OCI-LY7 (cell line): ENCODE measurements at regions not wholly inside any gene's neighbourhood (a gene's known extent, or its start where the extent isn't known, plus 50 kb on each side); places are given as distances from the start of the nearest gene placed in this dataset.

Experiments
- BruUV-seq: library from RNA; stranded (reverse); fragments of 400-500 nt; replicated peaks from 2 replicates; lab custom pipeline; 2021; lab: Mats Ljungman, UMichigan
- CTCF ChIA-PET: fragments of 300-600 bp; sonication (Branson Sonifier 250); formaldehyde crosslinking; loops from one replicate; lab custom pipeline; 2022; ENCODE audit warnings: antibody characterized with exemption; ENCODE audit not compliant: unreplicated experiment; lab: Charles Lee
- POLR2A ChIA-PET: fragments of 300-600 bp; sonication (Branson Sonifier 250); formaldehyde crosslinking; loops from one replicate; lab custom pipeline; 2022; ENCODE audit warnings: antibody characterized with exemption; lab: Charles Lee
- DNase-seq: peaks from one replicate; pipeline ENCODE4 v3.0.0-alpha.2; 2015; ENCODE audit warnings: low spot score
- H2AFZ ChIP-seq: fragments of 200-600 bp; sonication (generic), shearing (Covaris generic); 2 replicates; pipeline ENCODE4 v1.6.1; 2014; ENCODE audit warnings: mild to moderate bottlenecking, antibody characterized with exemption, low read length, moderate library complexity
- H3K27ac ChIP-seq: fragments of 200-600 bp; sonication (generic); 2 replicates; pipeline ENCODE4 v1.5.1; 2014; ENCODE audit warnings: mixed run types, low read depth, mild to moderate bottlenecking, moderate library complexity, low read length, inconsistent platforms; ENCODE audit not compliant: poor library complexity, severe bottlenecking
- H3K36me3 ChIP-seq: fragments of 200-600 bp; sonication (generic); 2 replicates; pipeline ENCODE4 v1.6.1; 2014; ENCODE audit warnings: mild to moderate bottlenecking, antibody characterized with exemption, low read length, moderate library complexity, mixed read lengths; ENCODE audit not compliant: insufficient read depth
- H3K4me1 ChIP-seq: fragments of 200-600 bp; sonication (generic); 2 replicates; pipeline ENCODE4 v1.5.1; 2014; ENCODE audit warnings: mild to moderate bottlenecking, low read length; ENCODE audit not compliant: insufficient read depth, poor library complexity, severe bottlenecking
- H3K4me2 ChIP-seq: fragments of 200-600 bp; sonication (generic); 2 replicates; pipeline ENCODE4 v1.6.1; 2014; ENCODE audit warnings: mild to moderate bottlenecking, low read length
- H3K4me3 ChIP-seq: fragments of 200-600 bp; sonication (generic); 2 replicates; pipeline ENCODE4 v1.5.1; 2014; ENCODE audit warnings: mild to moderate bottlenecking, low read depth, low read length; ENCODE audit not compliant: poor library complexity, severe bottlenecking
- H3K79me2 ChIP-seq: fragments of 200-600 bp; sonication (generic); 2 replicates; pipeline ENCODE4 v1.6.1; 2016; ENCODE audit warnings: low read depth, mild to moderate bottlenecking, low read length, moderate library complexity, mixed read lengths; ENCODE audit not compliant: insufficient read depth
- H3K9me2 ChIP-seq: fragments of 200-600 bp; sonication (generic); 2 replicates; pipeline ENCODE4 v1.6.1; 2016; ENCODE audit warnings: mild to moderate bottlenecking, low read length, mixed read lengths; ENCODE audit not compliant: insufficient read depth
- H3K9me3 ChIP-seq: fragments of 200-600 bp; sonication (generic); 2 replicates; pipeline ENCODE4 v1.6.1; 2014; ENCODE audit warnings: mild to moderate bottlenecking, mixed run types, low read length, mixed read lengths
- H4K20me1 ChIP-seq: fragments of 200-600 bp; sonication (generic); 2 replicates; pipeline ENCODE4 v1.6.1; 2014; ENCODE audit warnings: mild to moderate bottlenecking, antibody characterized with exemption, low read length, moderate library complexity, mixed read lengths; ENCODE audit not compliant: insufficient read depth
- CTCF ChIP-seq: fragments of 200-600 bp; sonication (generic); conservative IDR thresholded peaks from 2 replicates; pipeline ENCODE4 v1.5.1; 2014; ENCODE audit warnings: mild to moderate bottlenecking, antibody characterized with exemption, low read length, moderate library complexity, mixed read lengths
- EZH2phosphoT487 ChIP-seq: fragments of 200-600 bp; sonication (generic); IDR thresholded peaks from 2 replicates; pipeline ENCODE4 v1.6.1; 2018; ENCODE audit warnings: low read depth, borderline replicate concordance, mild to moderate bottlenecking, mixed run types, antibody characterized with exemption, low read length, moderate library complexity, mixed read lengths
- intact Hi-C: fragments of 100-400 bp; cut with micrococcal nuclease; formaldehyde crosslinking; loops from one replicate; pipeline ENCODE4 v1.10.0; 2022; ENCODE audit not compliant: unreplicated experiment

- no TSS peak for BruUV-seq
- CTCF ChIA-PET: no interaction called here
These were observed 320.6 kb downstream of the ETAA1 start for GRCh38 chr2:67717692-67718091.

GRCh38 chr2:67719351-67719750, 322.2 kb downstream of the ETAA1 start:
- TF ChIP-seq EZH2phosphoT487 (no peak), CTCF (no peak)
- ChIA-PET CTCF (no interaction called here), POLR2A (interaction anchor here (0.6 kb wide), 1 partner anchor 199 kb away, joined by 3 read pairs; no protein-coding TSS in a partner anchor)
- intact Hi-C loops: no loop called here
- Histone ChIP-seq H2AFZ (no peak overlapping the region), H3K27ac (no peak overlapping the region), H3K79me2 (no peaks in the 10 kb centered on the region), H3K4me1 (no peaks in the 10 kb centered on the region), H3K4me2 (no peak overlapping the region), H3K9me2 (no peaks in the 10 kb centered on the region), H3K36me3 (no peaks in the 10 kb centered on the region), H4K20me1 (no peaks in the 10 kb centered on the region), H3K9me3 (no peaks in the 10 kb centered on the region), H3K4me3 (no peak overlapping the region)
- no TSS peak for BruUV-seq
- DNase-seq: no peak

More at GRCh38 chr2:67717692-67718091, 320.6 kb downstream of the ETAA1 start:
- Histone ChIP-seq H3K27ac (no peak overlapping the region), H3K9me2 (no peaks in the 10 kb centered on the region), H3K36me3 (no peaks in the 10 kb centered on the region), H4K20me1 (no peaks in the 10 kb centered on the region), H2AFZ (no peak overlapping the region), H3K9me3 (no peaks in the 10 kb centered on the region), H3K4me2 (no peak overlapping the region), H3K4me1 (no peaks in the 10 kb centered on the region), H3K4me3 (no peak overlapping the region), H3K79me2 (no peaks in the 10 kb centered on the region)
- no peak for DNase-seq
- TF ChIP-seq CTCF (no peak), EZH2phosphoT487 (no peak)
- POLR2A ChIA-PET: no interaction called here
- intact Hi-C loops: no loop called here

- Histone ChIP-seq H2AFZ (no peak overlapping the region), H3K9me2 (no peaks in the 10 kb centered on the region), H3K9me3 (no peaks in the 10 kb centered on the region), H3K4me1 (no peaks in the 10 kb centered on the region), H3K27ac (no peak overlapping the region), H3K4me3 (no peak overlapping the region), H3K4me2 (no peak overlapping the region), H4K20me1 (no peaks in the 10 kb centered on the region), H3K36me3 (no peaks in the 10 kb centered on the region), H3K79me2 (no peaks in the 10 kb centered on the region)
- CTCF ChIA-PET: no interaction called here
- intact Hi-C loops: no loop called here
- no peak for DNase-seq
- BruUV-seq: no TSS peak
- no peak for TF ChIP-seq EZH2phosphoT487
- POLR2A ChIA-PET: no interaction called here
These were observed 324.4 kb downstream of the ETAA1 start for GRCh38 chr2:67721516-67721915.
